ENCODE measurements at regions not wholly inside any gene's neighbourhood (a gene's known extent, or its start where the extent isn't known, plus 50 kb on each side); places are given as distances from the start of the nearest gene placed in this dataset.

DNA sequence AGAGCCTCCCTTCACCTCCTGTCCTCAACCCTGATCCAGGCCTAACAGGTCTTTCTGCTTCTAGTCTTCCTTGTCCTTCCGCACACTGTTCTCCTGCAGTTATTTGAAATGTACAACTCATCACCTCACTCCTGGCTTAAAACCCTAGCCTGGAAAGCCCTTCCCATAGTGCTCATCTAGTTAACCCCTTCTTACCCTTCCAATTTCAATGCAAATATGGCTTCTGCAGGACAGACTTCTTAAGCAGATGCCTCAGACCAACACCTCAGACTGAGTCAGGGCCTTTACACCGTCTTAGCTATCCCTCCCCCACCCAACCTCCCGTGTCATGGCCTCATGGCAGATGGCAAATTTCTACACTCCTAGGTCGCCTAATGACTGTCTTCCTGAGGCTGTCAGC lies 130.4 kb downstream of the BCOR start:
- TF ChIP-seq, protein P1, sequence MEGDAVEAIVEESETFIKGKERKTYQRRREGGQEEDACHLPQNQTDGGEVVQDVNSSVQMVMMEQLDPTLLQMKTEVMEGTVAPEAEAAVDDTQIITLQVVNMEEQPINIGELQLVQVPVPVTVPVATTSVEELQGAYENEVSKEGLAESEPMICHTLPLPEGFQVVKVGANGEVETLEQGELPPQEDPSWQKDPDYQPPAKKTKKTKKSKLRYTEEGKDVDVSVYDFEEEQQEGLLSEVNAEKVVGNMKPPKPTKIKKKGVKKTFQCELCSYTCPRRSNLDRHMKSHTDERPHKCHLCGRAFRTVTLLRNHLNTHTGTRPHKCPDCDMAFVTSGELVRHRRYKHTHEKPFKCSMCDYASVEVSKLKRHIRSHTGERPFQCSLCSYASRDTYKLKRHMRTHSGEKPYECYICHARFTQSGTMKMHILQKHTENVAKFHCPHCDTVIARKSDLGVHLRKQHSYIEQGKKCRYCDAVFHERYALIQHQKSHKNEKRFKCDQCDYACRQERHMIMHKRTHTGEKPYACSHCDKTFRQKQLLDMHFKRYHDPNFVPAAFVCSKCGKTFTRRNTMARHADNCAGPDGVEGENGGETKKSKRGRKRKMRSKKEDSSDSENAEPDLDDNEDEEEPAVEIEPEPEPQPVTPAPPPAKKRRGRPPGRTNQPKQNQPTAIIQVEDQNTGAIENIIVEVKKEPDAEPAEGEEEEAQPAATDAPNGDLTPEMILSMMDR (IDR thresholded peaks at IDR 0.05; ENCODE audit: low read depth, low read length), result no peak
- no peak for TF ChIP-seq EZH2phosphoT487 (IDR thresholded peaks at IDR 0.05; ENCODE audit: low read depth)

Data from OCI-LY3 (cell line).